DMS79 treated with DMSO at 0.1 percent for 48 hours (cell line): ENCODE measurements at regions not wholly inside any gene's neighbourhood (a gene's known extent, or its start where the extent isn't known, plus 50 kb on each side); places are given as distances from the start of the nearest gene placed in this dataset.
"Not testable (repeated sequence)": the region's sequence is repeated elsewhere in the genome, so short reads cannot be mapped to it uniquely, and the experiment has no call there.

Experiments
- DNase-seq: peaks from one replicate; lab custom pipeline; 2025; lab: John Stamatoyannopoulos, UW

DNA sequence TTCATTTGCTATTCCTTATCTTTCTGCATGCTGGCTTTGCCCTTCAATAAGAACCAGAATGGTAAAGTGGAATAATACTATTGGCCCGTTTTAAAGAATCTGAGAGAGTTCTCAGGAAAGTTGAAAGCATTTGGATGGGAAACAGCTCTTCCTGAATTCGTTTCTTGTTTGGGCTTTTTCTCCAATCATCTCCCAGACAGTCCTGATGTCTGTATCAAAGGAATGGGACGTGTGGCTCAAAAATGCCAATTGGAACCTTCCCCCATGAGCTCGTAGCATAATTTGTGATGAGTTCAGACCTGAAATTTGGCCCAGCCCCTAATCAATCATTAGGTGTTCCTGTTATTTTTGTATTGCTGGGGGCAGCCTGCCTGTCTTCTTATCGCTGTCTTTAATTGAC lies 75.8 kb upstream of the BACH2 start:
- DNase-seq, result no peak

DNA sequence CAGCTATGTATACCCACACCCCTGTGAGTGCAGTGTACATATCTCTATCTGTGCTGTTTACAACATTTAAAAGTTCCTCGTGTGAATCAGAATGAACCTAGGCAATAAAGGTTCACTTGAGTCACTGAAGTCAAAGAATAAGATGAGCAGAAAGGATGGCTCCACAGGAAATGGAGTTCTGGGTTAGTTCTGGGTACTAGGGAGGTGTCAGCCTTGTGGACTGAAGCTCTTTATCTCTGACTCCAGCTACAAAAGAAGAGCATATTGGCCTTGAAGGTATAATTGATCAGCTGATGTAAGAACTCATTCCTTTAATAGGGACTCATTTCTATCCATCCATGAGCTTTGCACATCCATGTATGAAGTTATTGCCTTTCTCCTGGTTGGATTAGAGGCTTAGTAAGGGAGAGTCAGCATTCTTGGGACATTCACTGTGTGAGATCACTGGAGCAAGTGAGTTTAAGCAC lies 73.9 kb upstream of the BACH2 start:
- no peak for DNase-seq

DNA sequence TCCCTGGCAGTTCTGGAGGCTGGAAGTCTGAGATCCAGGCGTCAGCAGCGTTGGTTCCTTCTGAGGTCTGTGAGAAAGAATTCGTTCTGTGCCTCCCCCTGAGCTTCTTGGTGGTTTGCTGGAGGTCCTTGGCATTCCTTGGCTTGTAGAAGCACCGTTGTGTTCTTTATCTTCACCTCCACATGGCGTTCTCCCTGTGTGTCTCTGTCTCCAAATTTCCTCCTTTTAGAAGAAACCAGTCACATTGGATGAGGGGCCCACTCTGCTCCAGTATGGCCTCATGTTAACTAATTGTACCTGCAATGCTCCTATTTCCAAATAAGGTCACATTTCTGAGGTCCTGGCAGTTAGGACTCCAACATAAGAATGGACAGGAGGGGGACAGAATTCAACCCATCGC lies 73.0 kb upstream of the BACH2 start:
- no peak for DNase-seq

DNA sequence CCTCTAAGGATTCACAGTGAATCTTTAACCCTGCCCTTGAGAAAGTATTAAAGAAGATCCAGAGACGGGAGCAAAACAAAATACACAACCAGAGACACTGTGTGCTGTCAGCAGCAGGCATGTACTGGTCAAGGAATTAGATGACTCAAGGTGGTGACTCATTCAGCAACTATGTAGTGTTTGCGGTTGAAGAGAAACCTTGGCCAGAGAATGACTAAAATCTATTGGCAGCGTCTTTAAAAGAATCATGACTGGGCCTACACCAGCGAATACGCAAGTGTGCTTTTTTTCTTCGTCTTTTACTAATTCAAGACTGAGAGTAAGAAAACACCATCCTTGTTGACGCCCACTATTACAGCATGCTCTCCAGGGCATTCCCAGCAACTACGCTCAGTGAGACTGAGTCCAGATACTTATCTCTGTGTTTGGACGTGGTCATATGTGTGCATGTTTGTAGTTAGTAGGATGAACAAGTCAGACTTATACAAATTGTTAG lies 72.4 kb upstream of the BACH2 start:
- peak; percentile 26 for DNase-seq

DNA sequence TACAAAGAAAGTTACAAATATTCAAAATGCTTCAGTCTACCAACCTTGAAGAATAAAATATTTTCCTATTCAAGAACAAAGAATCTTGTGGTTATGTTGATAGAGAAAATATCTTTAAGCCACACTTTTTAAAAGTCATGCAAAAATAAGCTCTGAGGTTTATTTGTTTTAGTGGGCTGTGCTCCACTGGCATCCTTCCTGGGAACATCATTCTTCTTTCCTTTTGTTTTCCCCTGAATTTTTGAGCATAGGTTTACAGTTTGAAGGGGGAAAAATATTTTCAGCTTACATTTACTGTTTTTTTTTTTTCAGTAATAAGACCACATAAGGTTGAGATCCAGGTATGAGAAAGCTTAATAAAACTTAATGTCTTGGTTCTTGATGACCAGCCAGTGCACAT lies 72.0 kb upstream of the BACH2 start:
- DNase-seq, result no peak

DNA sequence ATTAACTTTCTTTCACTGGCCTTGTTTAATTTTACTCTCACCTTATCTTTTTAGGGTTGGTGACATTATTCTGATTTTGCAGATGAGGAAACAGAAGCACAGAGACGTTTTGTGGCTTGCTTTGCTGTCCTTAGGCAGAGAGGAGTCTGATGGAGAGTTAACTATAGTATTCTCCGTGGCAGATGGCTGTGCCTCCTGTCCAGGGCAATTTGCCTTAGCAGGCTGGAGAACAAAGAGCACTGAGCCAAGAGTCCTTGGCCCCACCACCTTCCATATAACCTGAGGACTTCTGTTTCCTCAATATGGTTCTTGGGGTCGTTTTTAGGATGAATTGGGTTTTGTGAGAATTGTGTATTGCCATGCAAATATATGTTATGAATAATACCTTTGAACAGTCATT lies 71.4 kb upstream of the BACH2 start:
- DNase-seq, result no peak

DNA sequence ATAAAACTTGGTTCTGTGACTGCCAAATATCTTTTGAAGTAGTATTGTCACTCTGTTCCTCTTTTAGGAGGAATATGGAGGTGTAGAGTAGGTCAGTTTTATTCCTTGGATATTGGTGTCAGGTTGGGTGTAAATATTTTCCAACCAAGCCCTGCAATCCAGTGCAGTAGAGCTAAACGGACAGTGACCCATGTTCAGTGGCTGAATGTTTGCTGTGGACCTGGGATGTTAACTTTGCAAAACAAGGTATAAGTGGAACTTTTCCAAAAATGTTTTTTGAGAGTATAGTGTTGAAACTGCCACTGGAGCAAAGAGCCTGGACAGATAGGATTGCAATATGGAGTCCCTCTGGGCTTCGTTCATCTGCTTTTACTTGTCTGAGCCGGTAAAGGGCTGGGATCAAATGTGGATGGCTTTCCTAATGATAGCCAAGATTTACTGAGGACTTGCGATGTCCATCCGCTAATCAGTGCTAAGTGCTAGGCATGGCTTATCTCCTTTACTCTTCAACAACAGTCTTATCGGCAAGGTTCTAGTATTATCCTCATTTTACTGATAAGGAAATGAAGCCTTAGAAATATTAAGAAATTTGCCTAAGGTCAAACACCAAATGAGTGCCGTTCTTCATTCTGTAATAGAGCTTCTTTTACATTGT lies 69.0 kb upstream of the BACH2 start:
- no peak for DNase-seq

DNA sequence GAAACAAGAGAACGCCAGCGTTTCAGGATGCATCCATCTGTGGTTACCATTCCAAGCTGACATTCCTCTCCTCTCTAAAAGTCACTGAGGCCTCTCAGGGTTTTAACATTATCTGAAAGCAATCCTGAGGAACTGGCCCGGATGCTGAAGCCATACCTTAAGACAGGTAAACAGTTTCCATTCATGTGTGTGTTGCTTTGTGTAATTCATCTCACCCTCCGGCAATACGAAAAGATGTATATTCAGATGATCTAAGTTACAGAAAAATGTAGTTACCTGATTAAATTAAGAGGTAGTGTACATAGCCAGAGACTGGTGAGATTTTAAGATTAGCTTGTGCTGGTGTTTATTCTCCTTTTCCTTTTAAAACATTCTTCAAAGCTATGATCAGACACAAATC lies 68.4 kb upstream of the BACH2 start:
- DNase-seq, result no peak

DNA sequence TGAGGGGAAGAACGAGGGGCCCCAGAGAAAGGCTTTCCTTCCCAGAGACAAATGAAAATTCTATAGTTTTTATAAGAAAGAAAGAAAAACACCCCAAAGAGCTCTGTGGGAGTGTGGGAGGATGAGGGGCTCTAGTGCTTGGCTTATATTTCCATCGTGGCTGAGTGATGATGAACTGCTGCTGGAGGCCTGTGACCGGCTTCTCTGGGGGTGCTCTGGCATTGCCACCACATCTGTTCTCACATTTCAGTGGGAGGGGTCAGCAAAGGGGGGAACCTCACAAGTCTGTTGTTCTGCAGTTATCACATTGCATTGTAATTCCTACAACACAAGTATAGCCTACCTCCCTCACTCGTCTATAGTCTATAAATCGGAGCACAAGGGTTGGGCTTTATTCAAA lies 67.6 kb upstream of the BACH2 start:
- no peak for DNase-seq

DNA sequence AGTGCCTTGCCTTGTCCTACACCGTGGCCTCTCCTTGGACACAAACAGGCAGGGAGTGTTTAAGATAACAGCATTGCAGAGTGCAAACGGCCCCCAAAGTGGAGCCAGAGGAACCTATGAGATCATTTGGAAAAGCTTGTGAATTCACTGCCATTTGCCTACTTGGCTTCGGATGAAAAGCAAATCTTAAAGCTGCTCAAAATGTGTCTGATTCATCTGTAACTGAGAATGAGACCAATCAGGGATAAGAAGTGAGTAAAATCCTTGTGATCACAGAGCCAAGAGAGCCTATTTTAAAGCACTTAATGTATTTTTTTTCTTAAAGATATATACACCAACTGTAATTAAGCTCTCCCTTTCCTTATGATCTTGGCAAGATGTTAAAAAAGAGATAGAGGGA lies 65.7 kb upstream of the BACH2 start:
- DNase-seq, result no peak

DNA sequence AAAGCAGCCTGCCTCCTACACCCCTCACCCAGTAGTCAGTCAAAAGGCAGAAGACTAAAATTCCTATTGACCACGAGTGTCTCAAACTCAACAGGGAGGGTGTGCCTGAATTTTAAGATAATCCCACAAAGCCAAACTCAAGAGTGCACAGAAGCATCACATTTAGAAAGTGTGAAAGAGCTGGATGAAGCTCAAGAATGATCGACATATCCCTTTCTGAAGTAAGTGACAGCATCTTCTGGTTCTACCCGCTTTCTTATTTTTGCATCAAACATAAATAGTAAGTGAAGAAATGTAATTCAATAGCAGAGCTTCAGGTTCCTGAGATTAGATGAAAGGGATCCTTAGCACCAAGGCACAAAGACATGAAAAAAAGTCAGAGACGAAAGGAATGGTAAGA lies 64.5 kb upstream of the BACH2 start:
- DNase-seq, result no peak

DNA sequence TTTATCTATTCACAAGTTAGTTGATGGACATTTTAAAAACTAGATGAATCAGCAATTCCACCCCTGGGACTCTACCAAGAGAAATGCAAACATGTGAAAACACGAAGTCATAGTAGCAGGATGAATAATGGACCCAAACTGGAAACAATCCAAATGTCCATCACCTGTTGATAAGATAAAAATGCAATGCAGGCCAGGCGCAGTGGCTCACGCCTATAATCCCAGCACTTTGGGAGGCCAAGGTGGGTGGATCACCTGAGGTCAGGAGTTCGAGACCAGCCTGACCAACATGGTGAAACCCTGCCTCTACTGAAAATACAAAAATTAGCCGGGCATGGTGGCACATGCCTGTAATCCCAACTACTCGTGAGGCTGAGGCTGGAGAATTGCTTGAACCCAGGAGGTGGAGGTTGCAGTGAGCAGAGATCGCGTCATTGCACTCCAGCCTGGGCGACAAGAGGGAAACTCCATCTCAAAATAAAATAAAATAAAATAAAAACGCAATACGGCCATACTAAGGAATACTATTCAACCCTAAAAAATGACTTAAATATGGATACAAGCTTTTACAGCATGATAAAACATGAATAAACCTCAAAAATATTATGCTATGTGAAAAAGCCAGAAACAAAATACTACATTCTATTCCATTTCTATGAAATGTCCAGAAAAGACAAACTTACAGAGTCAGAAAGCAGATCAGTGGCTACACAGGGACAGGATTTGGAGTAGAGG lies 61.6 kb upstream of the BACH2 start:
- DNase-seq, result not testable (repeated sequence)

DNA sequence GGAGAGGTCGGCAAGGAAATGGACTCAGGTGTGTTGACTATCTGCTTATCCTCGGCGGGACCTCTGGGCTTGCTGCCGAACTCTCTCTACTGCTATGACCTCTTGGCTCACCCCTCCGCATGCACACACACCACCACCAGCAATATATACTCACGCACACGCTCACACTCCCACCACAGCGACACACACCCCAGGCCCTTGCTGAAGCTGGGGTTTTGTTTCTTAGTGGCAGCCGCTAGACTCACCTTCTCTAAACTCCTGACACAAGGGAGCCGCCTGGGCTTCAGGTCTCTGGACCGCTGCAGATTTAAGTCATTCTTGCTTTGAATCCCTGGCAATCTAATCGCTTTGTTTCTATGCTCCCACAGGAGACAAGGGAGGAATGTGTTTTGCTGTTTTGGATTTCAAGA lies 59.4 kb upstream of the BACH2 start:
- no peak for DNase-seq

DNA sequence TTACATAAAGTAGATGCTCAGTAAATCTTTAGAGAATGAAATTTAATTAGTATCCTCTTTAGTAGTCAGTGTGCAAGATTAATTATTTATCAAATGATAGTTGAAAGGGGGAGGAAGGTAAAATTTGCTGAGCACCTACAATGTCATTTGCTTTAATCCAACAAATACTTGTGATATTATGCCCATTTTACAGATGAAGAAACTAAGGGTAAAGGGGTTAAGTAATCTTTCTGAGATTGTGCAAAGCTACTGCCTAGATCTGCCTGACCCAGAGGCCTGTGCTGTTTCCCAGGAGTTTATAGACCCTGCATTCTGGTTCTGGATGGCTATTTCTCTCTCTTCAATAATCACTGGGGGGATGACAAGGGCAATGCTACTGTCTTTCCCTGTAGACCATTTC lies 58.3 kb upstream of the BACH2 start:
- no peak for DNase-seq

DNA sequence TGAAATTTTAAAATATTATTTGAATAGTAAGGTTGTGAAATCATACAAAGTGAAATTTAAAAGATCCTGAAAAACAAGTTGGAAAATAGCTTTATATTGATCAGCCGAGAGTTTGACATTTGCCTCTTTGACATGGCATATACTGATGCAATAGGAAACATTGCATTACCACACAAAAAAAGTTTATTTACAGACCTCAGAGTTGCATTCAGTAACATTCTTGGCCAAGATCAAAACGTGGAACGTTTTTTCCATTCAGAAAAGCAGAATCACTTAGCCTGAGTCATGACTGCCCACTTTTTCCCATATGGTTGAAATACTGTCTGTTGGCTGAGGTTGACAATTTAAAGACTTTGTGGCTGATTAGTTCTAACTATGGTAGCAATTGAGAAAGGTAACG lies 55.1 kb upstream of the BACH2 start:
- no peak for DNase-seq

DNA sequence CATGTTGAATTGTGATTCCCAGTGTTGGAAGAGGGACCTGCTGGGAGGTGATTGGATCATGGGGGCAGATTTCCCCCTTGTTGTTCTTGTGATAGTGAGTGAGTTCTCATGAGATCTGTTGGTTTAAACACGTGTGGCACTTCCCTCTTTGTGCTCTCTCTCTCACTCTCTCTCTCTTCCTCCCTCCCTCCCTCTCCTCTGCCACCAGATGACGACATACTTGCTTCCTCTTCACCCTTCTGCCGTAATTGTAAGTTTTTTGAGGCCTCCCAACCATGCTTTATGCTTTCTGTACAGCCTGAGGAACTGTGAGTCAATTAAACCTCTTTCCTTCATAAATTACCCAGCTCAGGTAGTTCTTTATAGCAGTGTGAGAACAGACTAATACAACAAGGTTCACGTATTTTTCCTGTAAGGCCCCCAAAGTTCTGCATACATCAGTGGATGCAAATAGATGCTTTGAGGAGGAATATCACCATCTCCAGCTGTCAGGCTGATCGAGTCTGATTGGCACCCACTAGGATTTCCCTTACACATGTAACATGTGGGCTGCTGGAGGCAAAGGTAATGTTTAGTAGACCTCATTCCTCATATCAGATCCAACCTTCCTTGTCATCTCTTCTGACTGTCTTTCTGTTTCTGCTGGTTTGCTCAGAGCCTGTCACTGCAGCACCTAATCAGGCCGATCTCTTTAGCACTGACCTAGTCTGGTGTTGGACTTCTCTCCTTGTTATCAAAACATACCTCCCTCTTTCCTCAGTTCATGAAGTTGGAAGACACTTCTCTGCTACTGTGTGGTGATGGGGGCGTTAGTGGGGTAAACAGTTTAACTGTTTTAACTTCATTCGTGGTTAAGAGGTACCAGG lies 54.3 kb upstream of the BACH2 start:
- DNase-seq, result no peak

DNA sequence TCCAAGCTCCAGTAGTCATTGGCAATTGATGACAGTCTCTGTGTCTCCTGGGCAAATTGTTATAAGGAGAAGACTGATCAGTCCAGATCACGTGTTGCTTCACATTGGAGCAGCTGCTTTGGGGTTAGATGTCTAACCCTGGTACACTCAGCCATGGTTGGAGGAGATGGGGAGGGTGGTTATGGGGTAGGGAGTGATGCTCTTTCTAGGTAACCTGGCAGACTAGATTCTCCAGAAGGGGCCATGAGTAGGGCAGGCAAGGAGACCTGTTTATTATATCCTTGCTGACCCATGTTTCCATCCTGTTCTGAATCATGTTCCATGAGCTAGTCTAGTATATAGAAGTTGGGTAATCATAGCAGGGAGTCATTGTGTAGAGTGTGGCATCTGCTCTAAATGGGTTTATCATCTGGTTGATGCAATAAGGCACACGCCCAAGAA lies 50.8 kb upstream of the BACH2 start:
- DNase-seq, result no peak

DNA sequence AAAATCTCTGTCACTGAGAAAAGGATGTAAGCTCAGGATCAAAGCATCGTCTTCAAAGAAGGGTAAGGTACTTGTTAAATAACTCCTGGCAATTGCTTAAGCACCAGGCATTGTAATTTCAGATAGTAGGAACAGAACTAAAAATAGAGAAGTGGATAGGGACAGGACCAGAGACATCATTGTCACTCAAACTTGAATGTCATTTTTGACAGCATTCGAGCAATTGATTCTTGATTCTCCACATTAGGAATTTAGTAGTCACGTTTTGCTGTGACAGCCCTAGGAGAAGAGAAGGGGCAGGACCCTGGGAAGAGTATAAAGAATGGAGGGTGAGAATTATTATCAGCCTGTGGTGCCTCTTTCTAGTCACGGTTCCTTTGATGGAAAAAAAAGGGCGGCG lies 50.1 kb upstream of the BACH2 start:
- DNase-seq, result no peak
